WTC11 (cell line): ENCODE measurements at regions not wholly inside any gene's neighbourhood (a gene's known extent, or its start where the extent isn't known, plus 50 kb on each side); places are given as distances from the start of the nearest gene placed in this dataset.

Experiments used
- ATAC-seq: fragments of 200-7000 bp; cut with Tn5 transposase; 2 replicates; pipeline ENCODE4 v1.10.0; 2021; ENCODE audit warnings: mild to moderate bottlenecking, moderate library complexity
- CTCF ChIA-PET: fragments of 300-600 bp; sonication (Branson Sonifier 250); formaldehyde crosslinking; loops from one replicate; lab custom pipeline; 2021; ENCODE audit warnings: antibody characterized with exemption; lab: Charles Lee
- POLR2A ChIA-PET: fragments of 350-600 bp; sonication (Branson Sonifier 250); formaldehyde crosslinking; loops from one replicate; lab custom pipeline; 2021; ENCODE audit warnings: antibody characterized with exemption; lab: Charles Lee
- DNase-seq: peaks from one replicate; pipeline ENCODE4 v3.0.0; 2021; ENCODE audit warnings: low spot score
- H3K27ac Mint-ChIP-seq: 2 replicates; pipeline ENCODE4 v1.8.0; 2021; ENCODE audit warnings: mixed read lengths
- H3K27me3 Mint-ChIP-seq: 2 replicates; pipeline ENCODE4 v1.8.0; 2021; ENCODE audit warnings: low read depth, mild to moderate bottlenecking, moderate library complexity, mixed read lengths
- H3K36me3 Mint-ChIP-seq: 2 replicates; pipeline ENCODE4 v1.8.0; 2021; ENCODE audit warnings: mixed read lengths
- H3K4me1 Mint-ChIP-seq: 2 replicates; pipeline ENCODE4 v1.8.0; 2022; ENCODE audit warnings: mixed read lengths
- H3K4me3 Mint-ChIP-seq: 2 replicates; pipeline ENCODE4 v1.8.0; 2021; ENCODE audit warnings: mild to moderate bottlenecking, moderate library complexity, mixed read lengths
- H3K9me3 Mint-ChIP-seq: 2 replicates; pipeline ENCODE4 v1.8.0; 2021; ENCODE audit warnings: mixed read lengths
- CBFB ChIP-seq: sonication (generic); formaldehyde crosslinking; IDR thresholded peaks from 2 replicates; pipeline ENCODE4 v1.8.1; 2022; ENCODE audit warnings: mild to moderate bottlenecking, low read depth, missing genetic modification reagents
- CREM ChIP-seq: sonication (generic); formaldehyde crosslinking; IDR thresholded peaks from 2 replicates; pipeline ENCODE4 v1.8.1; 2022; ENCODE audit warnings: mild to moderate bottlenecking, missing genetic modification reagents, moderate library complexity
- ELF4 ChIP-seq: sonication (generic); formaldehyde crosslinking; IDR thresholded peaks from 2 replicates; pipeline ENCODE4 v1.8.1; 2022; ENCODE audit warnings: low read depth, mild to moderate bottlenecking, moderate library complexity, missing genetic modification reagents
- GABPB1 ChIP-seq: sonication (generic); formaldehyde crosslinking; IDR thresholded peaks from 2 replicates; pipeline ENCODE4 v1.8.1; 2023; ENCODE audit warnings: mild to moderate bottlenecking, missing genetic modification reagents
- NFYB ChIP-seq: sonication (generic); formaldehyde crosslinking; conservative IDR thresholded peaks from 2 replicates; pipeline ENCODE4 v1.8.0; 2022; ENCODE audit warnings: low read depth, missing genetic modification reagents
- PRRX2 ChIP-seq: fragments of 250-450 bp; sonication (Bioruptor Pico); IDR thresholded peaks from 2 replicates; pipeline ENCODE4 v1.8.0; 2021; ENCODE audit warnings: mild to moderate bottlenecking
- SOX15 ChIP-seq: fragments of 250-450 bp; sonication (Bioruptor Pico); IDR thresholded peaks from 2 replicates; pipeline ENCODE4 v1.9.0; 2021; ENCODE audit warnings: mild to moderate bottlenecking
- ZNF263 ChIP-seq: sonication (generic); formaldehyde crosslinking; IDR thresholded peaks from 2 replicates; pipeline ENCODE4 v1.8.1; 2022; ENCODE audit warnings: low read depth, mild to moderate bottlenecking, moderate library complexity, missing genetic modification reagents
- ZNF416 ChIP-seq: fragments of 250-450 bp; sonication (Bioruptor Pico); IDR thresholded peaks from 2 replicates; pipeline ENCODE4 v1.9.0; 2021; ENCODE audit warnings: mild to moderate bottlenecking, inconsistent platforms
- ZNF423 ChIP-seq: fragments of 250-450 bp; sonication (Bioruptor Pico); IDR thresholded peaks from 2 replicates; pipeline ENCODE4 v2.1.2; 2022; ENCODE audit warnings: mild to moderate bottlenecking, moderate library complexity
- TF ChIP-seq, protein P1 (sequence below): sonication (generic); formaldehyde crosslinking; IDR thresholded peaks from 2 replicates; pipeline ENCODE4 v1.8.0; 2022; ENCODE audit warnings: mild to moderate bottlenecking, missing genetic modification reagents
- TF ChIP-seq, protein P2 (sequence below): sonication (generic); formaldehyde crosslinking; IDR thresholded peaks from 2 replicates; pipeline ENCODE4 v1.8.1; 2023; ENCODE audit warnings: mild to moderate bottlenecking, missing genetic modification reagents, moderate library complexity
- TF ChIP-seq, protein P3 (sequence below): sonication (generic); formaldehyde crosslinking; IDR thresholded peaks from 2 replicates; pipeline ENCODE4 v1.8.1; 2022; ENCODE audit warnings: mild to moderate bottlenecking, moderate library complexity, missing genetic modification reagents
- TF ChIP-seq, protein P4 (sequence below): sonication (generic); formaldehyde crosslinking; IDR thresholded peaks from 2 replicates; pipeline ENCODE4 v1.8.1; 2022; ENCODE audit warnings: missing genetic modification reagents, borderline replicate concordance
- TF ChIP-seq, protein P5 (sequence below): sonication (generic); formaldehyde crosslinking; IDR thresholded peaks from 2 replicates; pipeline ENCODE4 v1.8.0; 2023; ENCODE audit warnings: missing genetic modification reagents
- TF ChIP-seq, protein P6 (sequence below): fragments of 250-450 bp; sonication (Bioruptor Pico); IDR thresholded peaks from 2 replicates; pipeline ENCODE4 v1.8.0; 2021; ENCODE audit warnings: mild to moderate bottlenecking

DNA sequence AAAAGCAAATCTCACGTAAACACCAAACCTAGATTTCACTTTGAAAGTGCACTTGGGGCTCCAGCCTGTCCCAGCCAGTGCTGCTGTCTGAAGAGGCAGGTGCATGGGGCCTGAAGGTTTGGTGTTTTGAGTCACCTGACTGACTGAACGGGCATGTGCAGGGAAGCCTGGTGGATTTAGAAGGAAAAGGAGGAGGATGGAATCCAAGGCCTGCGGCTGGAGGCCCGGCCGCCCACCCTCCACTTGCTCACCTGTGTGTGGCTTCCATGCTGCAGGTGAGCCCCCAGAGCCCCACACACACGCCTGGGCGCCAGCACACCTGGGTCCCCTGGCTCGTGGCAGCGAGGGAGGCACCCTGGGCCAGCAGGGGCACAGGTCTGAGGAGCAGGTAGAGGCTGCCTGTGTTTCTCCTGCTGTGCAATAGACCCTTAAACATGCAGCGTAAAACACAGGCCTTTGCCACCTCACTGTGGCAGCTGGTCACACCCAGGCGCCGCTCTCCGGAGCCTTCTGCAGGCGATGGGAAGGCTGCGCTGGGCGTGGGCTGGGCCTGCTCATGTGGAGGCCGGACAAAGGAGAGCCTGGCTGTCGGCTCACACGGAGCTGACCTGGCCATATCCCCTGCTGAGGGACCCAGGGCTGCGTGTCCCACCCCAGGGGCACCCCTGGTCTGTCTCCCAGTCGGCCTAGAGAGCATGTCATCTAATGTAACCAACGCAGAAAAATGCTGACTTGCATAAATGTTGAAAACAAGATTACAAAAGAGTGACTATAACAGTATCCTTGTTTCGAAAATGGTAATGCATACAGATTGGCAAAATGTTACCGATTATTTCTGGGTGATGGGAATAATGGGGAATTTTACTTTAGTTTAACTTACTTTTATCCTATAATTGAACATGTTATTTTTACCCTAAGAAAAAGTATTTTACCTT lies 71.3 kb downstream of the TMEM18 start (continued):
- no peak for TF ChIP-seq SOX15 (CRISPR knock-in tag)
- TF ChIP-seq, protein P1, sequence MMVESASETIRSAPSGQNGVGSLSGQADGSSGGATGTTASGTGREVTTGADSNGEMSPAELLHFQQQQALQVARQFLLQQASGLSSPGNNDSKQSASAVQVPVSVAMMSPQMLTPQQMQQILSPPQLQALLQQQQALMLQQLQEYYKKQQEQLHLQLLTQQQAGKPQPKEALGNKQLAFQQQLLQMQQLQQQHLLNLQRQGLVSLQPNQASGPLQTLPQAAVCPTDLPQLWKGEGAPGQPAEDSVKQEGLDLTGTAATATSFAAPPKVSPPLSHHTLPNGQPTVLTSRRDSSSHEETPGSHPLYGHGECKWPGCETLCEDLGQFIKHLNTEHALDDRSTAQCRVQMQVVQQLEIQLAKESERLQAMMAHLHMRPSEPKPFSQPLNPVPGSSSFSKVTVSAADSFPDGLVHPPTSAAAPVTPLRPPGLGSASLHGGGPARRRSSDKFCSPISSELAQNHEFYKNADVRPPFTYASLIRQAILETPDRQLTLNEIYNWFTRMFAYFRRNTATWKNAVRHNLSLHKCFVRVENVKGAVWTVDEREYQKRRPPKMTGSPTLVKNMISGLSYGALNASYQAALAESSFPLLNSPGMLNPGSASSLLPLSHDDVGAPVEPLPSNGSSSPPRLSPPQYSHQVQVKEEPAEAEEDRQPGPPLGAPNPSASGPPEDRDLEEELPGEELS (CRISPR knock-in tag), result no peak
- TF ChIP-seq, all 79 proteins: peak for 0

DNA sequence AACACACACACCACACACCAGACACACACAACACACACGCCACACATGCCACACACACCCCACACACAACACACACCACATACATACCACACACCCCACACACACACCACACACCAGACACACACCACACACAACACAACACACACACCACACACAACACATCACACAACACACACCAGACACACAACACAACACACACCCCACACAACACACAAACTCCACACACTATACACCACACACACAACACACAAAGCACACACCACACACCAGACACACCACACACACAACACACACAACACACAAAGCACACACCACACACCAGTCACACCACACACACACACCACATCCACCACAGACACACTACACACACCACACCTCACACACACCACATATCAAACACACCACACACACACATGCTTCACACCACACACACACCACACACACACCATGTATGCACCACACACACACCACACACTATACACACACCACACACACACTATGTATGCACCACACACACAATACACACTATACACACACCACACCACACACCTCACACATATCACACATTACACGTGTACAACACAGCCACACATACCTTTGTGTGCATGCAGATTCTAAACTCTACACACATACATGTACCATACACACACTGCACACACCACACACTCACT lies 72.2 kb downstream of the TMEM18 start:
- Mint-ChIP-seq H3K27me3 (no peaks in the 10 kb centered on the region; the same call in 1 of the 2 replicates), H3K4me3 (no peak overlapping the region), H3K36me3 (no peaks in the 10 kb centered on the region), H3K4me1 (no peaks in the 10 kb centered on the region), H3K27ac (no peak overlapping the region), H3K9me3 (no peaks in the 10 kb centered on the region)
- ChIA-PET CTCF (no interaction called here), POLR2A (no interaction called here)
- DNase-seq (no peak), ATAC-seq (no peak)
- TF ChIP-seq ZNF416 (CRISPR knock-in tag) (no peak), ZNF423 (CRISPR knock-in tag) (no peak), CBFB (CRISPR knock-in tag) (no peak), GABPB1 (CRISPR knock-in tag) (no peak), PRRX2 (no peak), CREM (CRISPR knock-in tag) (no peak), ZNF263 (CRISPR knock-in tag) (no peak), ELF4 (CRISPR knock-in tag) (no peak), NFYB (CRISPR knock-in tag) (no peak)
- TF ChIP-seq, protein P2, sequence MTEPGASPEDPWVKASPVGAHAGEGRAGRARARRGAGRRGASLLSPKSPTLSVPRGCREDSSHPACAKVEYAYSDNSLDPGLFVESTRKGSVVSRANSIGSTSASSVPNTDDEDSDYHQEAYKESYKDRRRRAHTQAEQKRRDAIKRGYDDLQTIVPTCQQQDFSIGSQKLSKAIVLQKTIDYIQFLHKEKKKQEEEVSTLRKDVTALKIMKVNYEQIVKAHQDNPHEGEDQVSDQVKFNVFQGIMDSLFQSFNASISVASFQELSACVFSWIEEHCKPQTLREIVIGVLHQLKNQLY, result no peak
- TF ChIP-seq, protein P3, sequence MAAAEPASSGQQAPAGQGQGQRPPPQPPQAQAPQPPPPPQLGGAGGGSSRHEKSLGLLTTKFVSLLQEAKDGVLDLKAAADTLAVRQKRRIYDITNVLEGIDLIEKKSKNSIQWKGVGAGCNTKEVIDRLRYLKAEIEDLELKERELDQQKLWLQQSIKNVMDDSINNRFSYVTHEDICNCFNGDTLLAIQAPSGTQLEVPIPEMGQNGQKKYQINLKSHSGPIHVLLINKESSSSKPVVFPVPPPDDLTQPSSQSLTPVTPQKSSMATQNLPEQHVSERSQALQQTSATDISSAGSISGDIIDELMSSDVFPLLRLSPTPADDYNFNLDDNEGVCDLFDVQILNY (CRISPR knock-in tag), result no peak
- TF ChIP-seq, protein P4, sequence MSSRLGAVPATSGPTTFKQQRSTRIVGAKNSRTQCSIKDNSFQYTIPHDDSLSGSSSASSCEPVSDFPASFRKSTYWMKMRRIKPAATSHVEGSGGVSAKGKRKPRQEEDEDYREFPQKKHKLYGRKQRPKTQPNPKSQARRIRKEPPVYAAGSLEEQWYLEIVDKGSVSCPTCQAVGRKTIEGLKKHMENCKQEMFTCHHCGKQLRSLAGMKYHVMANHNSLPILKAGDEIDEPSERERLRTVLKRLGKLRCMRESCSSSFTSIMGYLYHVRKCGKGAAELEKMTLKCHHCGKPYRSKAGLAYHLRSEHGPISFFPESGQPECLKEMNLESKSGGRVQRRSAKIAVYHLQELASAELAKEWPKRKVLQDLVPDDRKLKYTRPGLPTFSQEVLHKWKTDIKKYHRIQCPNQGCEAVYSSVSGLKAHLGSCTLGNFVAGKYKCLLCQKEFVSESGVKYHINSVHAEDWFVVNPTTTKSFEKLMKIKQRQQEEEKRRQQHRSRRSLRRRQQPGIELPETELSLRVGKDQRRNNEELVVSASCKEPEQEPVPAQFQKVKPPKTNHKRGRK (CRISPR knock-in tag), result no peak
- TF ChIP-seq, protein P1 (CRISPR knock-in tag), result no peak
- TF ChIP-seq, protein P5, sequence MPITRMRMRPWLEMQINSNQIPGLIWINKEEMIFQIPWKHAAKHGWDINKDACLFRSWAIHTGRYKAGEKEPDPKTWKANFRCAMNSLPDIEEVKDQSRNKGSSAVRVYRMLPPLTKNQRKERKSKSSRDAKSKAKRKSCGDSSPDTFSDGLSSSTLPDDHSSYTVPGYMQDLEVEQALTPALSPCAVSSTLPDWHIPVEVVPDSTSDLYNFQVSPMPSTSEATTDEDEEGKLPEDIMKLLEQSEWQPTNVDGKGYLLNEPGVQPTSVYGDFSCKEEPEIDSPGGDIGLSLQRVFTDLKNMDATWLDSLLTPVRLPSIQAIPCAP (CRISPR knock-in tag), result no peak
- TF ChIP-seq, protein P6, sequence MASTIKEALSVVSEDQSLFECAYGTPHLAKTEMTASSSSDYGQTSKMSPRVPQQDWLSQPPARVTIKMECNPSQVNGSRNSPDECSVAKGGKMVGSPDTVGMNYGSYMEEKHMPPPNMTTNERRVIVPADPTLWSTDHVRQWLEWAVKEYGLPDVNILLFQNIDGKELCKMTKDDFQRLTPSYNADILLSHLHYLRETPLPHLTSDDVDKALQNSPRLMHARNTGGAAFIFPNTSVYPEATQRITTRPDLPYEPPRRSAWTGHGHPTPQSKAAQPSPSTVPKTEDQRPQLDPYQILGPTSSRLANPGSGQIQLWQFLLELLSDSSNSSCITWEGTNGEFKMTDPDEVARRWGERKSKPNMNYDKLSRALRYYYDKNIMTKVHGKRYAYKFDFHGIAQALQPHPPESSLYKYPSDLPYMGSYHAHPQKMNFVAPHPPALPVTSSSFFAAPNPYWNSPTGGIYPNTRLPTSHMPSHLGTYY, result no peak
